ENCODE measurements at regions not wholly inside any gene's neighbourhood (a gene's known extent, or its start where the extent isn't known, plus 50 kb on each side); places are given as distances from the start of the nearest gene placed in this dataset.

- intact Hi-C loops (cut with micrococcal nuclease; ENCODE audit: unreplicated experiment) = no loop called here
- no peak for DNase-seq (ENCODE audit: low spot score)
- ChIA-PET POLR2A (no interaction called here), CTCF (ENCODE audit: unreplicated experiment) (no interaction called here)
- Histone ChIP-seq H3K4me2 (ENCODE audit: low read length) (no peak overlapping the region), H2AFZ (ENCODE audit: low read length) (no peak overlapping the region), H3K36me3 (ENCODE audit: insufficient read depth, low read length) (no peaks in the 10 kb centered on the region), H3K27ac (ENCODE audit: low read depth, low read length, poor library complexity, severe bottlenecking) (no peak overlapping the region), H3K4me1 (ENCODE audit: insufficient read depth, low read length, poor library complexity, severe bottlenecking) (no peaks in the 10 kb centered on the region), H3K9me3 (ENCODE audit: low read length) (no peaks in the 10 kb centered on the region), H4K20me1 (ENCODE audit: insufficient read depth, low read length) (no peaks in the 10 kb centered on the region), H3K4me3 (ENCODE audit: low read depth, low read length, poor library complexity, severe bottlenecking) (no peak overlapping the region), H3K9me2 (ENCODE audit: insufficient read depth, low read length) (no peaks in the 10 kb centered on the region), H3K79me2 (ENCODE audit: insufficient read depth, low read depth, low read length) (no peaks in the 10 kb centered on the region)
- BruUV-seq (replicated peaks) = no TSS peak
- TF ChIP-seq, protein P1, sequence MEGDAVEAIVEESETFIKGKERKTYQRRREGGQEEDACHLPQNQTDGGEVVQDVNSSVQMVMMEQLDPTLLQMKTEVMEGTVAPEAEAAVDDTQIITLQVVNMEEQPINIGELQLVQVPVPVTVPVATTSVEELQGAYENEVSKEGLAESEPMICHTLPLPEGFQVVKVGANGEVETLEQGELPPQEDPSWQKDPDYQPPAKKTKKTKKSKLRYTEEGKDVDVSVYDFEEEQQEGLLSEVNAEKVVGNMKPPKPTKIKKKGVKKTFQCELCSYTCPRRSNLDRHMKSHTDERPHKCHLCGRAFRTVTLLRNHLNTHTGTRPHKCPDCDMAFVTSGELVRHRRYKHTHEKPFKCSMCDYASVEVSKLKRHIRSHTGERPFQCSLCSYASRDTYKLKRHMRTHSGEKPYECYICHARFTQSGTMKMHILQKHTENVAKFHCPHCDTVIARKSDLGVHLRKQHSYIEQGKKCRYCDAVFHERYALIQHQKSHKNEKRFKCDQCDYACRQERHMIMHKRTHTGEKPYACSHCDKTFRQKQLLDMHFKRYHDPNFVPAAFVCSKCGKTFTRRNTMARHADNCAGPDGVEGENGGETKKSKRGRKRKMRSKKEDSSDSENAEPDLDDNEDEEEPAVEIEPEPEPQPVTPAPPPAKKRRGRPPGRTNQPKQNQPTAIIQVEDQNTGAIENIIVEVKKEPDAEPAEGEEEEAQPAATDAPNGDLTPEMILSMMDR (conservative IDR thresholded peaks at IDR 0.05; ENCODE audit: low read length) = no peak
- no peak for TF ChIP-seq EZH2phosphoT487 (IDR thresholded peaks at IDR 0.05; ENCODE audit: borderline replicate concordance, low read depth, low read length)
Measured at GRCh38 chr5:32519508-32519907, 65.8 kb upstream of the SUB1 start.

- H3K4me3 ChIP-seq (ENCODE audit: low read depth, low read length, poor library complexity, severe bottlenecking) = no peak overlapping the region
- ChIA-PET CTCF (ENCODE audit: unreplicated experiment) (no interaction called here), POLR2A (interaction anchor here (1.1 kb wide), 1 partner anchor 75 kb away, joined by 4 read pairs; no protein-coding TSS in a partner anchor)
- no peaks in the 10 kb centered on the region for H3K79me2 ChIP-seq (ENCODE audit: insufficient read depth, low read depth, low read length)
- H3K4me2 ChIP-seq (ENCODE audit: low read length) = no peak overlapping the region
- BruUV-seq (replicated peaks) = no TSS peak
- H3K27ac ChIP-seq (ENCODE audit: low read depth, low read length, poor library complexity, severe bottlenecking) = no peak overlapping the region
- no peaks in the 10 kb centered on the region for H3K4me1 ChIP-seq (ENCODE audit: insufficient read depth, low read length, poor library complexity, severe bottlenecking)
- H2AFZ ChIP-seq (ENCODE audit: low read length) = no peak overlapping the region
- no peaks in the 10 kb centered on the region for H3K9me3 ChIP-seq (ENCODE audit: low read length)
- H3K9me2 ChIP-seq (ENCODE audit: insufficient read depth, low read length) = no peaks in the 10 kb centered on the region
- H3K36me3 ChIP-seq (ENCODE audit: insufficient read depth, low read length) = no peaks in the 10 kb centered on the region
- TF ChIP-seq, protein P1 (conservative IDR thresholded peaks at IDR 0.05; ENCODE audit: low read length) = no peak
- TF ChIP-seq EZH2phosphoT487 (IDR thresholded peaks at IDR 0.05; ENCODE audit: borderline replicate concordance, low read depth, low read length) = no peak
- no peak for DNase-seq (ENCODE audit: low spot score)
- no peaks in the 10 kb centered on the region for H4K20me1 ChIP-seq (ENCODE audit: insufficient read depth, low read length)
- intact Hi-C loops (cut with micrococcal nuclease; ENCODE audit: unreplicated experiment) = no loop called here
Measured at GRCh38 chr5:32514806-32515205, 70.3 kb upstream of the ZFR start.

- BruUV-seq (replicated peaks) = no TSS peak
- ChIA-PET POLR2A (interaction anchor here (0.8 kb wide), 1 partner anchor 16 kb away, joined by 4 read pairs; no protein-coding TSS in a partner anchor), CTCF (ENCODE audit: unreplicated experiment) (no interaction called here)
- Histone ChIP-seq H3K79me2 (ENCODE audit: insufficient read depth, low read depth, low read length) (no peaks in the 10 kb centered on the region), H3K9me3 (ENCODE audit: low read length) (no peaks in the 10 kb centered on the region), H3K4me2 (ENCODE audit: low read length) (no peak overlapping the region), H3K4me1 (ENCODE audit: insufficient read depth, low read length, poor library complexity, severe bottlenecking) (no peaks in the 10 kb centered on the region), H3K4me3 (ENCODE audit: low read depth, low read length, poor library complexity, severe bottlenecking) (no peak overlapping the region), H3K36me3 (ENCODE audit: insufficient read depth, low read length) (no peaks in the 10 kb centered on the region), H4K20me1 (ENCODE audit: insufficient read depth, low read length) (no peaks in the 10 kb centered on the region), H2AFZ (ENCODE audit: low read length) (no peak overlapping the region), H3K27ac (ENCODE audit: low read depth, low read length, poor library complexity, severe bottlenecking) (no peak overlapping the region), H3K9me2 (ENCODE audit: insufficient read depth, low read length) (no peaks in the 10 kb centered on the region)
- no peak for DNase-seq (ENCODE audit: low spot score)
- intact Hi-C loops (cut with micrococcal nuclease; ENCODE audit: unreplicated experiment) = no loop called here
- TF ChIP-seq EZH2phosphoT487 (IDR thresholded peaks at IDR 0.05; ENCODE audit: borderline replicate concordance, low read depth, low read length) = no peak
- TF ChIP-seq, protein P1 (conservative IDR thresholded peaks at IDR 0.05; ENCODE audit: low read length) = no peak
Measured at GRCh38 chr5:32512926-32513325, 68.4 kb upstream of the ZFR start.
